Colon (tissue), 2 donors: ENCODE measurements at regions not wholly inside any gene's neighbourhood (a gene's known extent, or its start where the extent isn't known, plus 50 kb on each side); places are given as distances from the start of the nearest gene placed in this dataset.
A peak's percentile ranks its signal among the peaks of the same experiment; 100 is the strongest.

ENCODE experiments used
- FAIRE-seq: peaks from 2 replicates; lab custom pipeline; 2012; peaks lifted over from hg19 to GRCh38; lab: Jason Lieb, UNC
- donor health status: control.
- donor health status: control.

DNA sequence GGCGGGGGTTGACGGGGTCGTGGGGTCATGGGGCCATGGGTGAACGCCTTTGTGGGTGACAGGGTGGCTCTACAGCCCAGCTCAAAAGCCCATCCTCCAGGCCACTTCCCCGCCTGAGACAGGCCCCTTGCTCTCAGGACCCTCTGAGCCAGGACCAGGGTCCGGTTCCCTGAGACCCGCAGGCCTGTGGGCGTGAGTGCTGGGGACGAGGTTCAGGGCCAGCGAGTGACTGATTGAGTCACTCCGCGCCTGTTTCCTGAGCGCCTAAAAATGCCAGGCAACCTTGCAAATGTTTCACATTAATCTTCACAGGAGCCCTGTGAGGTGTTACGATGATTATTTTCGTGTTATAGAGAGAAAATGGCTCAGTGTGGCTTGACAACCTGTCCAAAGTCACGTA, 97.8 kb downstream of the ZNF674 start:
- FAIRE-seq: no peak

DNA sequence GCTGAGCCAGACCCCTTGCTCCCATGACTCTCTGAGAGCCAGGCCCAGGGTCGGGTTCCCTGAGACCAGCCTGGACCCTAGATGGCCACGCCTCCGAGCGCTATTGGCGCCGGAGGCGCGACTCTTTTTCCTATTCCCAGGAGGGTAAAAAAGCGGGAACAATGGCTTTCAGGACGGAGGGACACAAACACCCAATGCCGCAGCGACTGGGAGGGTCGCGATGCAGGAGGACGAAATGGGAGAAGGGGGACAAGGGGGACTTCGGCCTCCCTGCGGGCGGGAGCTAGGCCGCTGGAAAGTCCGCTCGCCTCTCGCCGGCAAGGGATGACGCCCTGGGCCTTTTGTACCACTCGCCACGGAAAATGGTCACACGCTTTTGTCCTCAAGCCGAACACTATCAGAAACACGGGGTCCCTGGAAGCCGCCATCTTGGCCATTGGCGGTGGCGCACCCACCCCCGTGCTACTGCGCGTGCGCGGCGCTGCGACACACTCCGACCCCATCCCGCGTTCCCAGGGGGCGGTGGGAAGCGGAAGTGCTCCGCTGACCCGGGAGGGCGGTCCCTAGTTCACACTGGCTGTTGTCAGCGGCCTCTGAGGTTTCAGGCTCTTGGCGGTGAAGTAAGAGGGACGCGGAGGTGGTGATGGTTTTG, 98.4 kb downstream of the ZNF674 start:
- no peak for FAIRE-seq

DNA sequence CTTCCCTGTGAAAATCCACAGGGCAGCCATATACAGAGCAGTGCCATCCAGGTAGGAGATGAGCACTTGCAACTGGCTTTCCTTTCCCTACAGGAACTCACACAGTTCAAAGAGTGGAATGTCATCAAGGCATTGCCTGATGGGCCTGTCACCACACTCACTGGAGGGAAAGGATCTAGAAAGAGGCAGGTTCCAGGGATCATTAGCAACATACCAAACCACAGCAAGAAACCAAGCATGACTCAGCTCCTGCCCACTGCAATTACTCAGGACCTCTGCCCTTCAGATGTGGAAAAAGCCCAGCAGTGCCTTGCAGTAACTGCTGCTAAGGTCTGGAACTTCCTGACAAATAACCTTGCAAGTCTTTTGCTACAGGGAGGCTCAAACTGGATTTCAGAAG, 101.2 kb downstream of the ZNF674 start:
- no peak for FAIRE-seq

GRCh38 chrX:46436744-46437143, 108.5 kb downstream of the ZNF674 start:
- FAIRE-seq: no peak

GRCh38 chrX:46433892-46434291, 111.3 kb downstream of the ZNF674 start:
- FAIRE-seq: no peak

DNA sequence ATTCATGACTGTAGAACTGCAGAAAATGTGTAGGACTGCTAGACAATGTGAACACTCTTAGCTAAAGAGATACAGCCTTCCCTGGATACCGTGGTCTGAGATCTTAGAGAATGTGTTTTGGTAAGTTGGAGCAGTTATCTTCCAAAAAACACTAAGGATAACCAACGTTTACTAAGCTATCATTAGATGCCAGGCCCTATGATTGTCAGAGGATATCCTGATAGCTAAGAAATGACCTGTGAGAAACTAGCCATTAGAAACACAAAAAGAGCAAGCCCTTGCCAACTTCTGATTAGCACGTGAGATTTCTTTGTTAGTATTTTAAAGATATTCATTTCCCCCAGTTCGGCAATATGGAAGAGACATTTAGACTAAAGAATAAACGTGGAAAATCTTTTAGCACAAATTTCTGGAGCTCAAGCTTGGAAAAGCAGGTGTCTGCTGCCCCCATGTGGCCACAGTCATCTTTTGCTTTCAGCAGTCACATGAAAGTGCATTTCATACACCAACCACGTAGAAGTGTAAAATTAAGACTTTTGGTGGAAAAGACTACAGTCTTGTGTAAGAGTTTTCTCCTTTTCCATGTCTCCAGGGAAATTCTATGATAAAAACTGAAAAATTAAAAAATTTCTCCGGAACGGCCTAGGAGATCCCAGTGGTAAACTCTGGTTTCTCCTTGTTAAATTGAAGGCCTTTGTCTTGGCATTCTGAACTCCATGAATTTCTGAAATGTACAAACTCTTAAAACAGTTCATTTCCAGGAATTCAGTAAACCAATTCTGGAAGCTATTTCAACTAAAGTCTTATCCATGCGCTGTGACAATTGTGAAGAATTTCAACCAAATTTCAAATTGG, 136.4 kb downstream of the ZNF674 start:
- no peak for FAIRE-seq

GRCh38 chrX:46407753-46408130, 137.5 kb downstream of the ZNF674 start:
- FAIRE-seq: no peak

DNA sequence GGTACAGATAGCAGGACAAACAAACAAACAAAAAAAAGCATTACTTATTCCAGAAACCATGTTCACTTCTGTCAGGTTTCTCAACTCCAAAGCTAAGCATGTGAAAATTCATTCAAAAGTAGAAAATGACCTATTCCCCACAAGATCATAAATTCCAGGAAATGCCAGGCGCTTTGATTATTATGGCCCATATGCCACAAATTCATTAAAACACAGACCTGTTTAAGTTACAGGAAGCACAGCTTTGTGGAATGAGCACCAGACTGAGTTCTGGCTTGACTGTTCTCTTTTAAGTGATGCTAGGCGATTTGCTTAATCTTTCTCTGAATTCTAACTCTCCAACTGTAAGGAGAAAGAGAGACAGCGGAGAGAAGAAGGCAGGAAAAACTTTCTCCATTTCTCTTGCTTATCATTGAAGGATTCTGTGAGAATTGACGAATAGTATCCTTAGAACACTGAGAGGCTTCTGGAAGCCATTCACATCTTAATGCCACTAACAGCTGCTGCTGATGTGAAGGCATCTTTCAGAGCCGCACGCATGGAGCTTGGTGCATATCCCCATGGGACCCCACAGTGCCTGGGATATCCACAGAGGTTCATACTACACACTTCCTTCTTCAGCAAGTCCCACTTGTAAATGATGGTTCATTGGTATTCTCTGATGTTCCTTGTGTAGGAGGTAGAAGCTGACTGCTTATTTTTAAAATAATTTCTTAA, 138.0 kb downstream of the ZNF674 start:
- no peak for FAIRE-seq

DNA sequence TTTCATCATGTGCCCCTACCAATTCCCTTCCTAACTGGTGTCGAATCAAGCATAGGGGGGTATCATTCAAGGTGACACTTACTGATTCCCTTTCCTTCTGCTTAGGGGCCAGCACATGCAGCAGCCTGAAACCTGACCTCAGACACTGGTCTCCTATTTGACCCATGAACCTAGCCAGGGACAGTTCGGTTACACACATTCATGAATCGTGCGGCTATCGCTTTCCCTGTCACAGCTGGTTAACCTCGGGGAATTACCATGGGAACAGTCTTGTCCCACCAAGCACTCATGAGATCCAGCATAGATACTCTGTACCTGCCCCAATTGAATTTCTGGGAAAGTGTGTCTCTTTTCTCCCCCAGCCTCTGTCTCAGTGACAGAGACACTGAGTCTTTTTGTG, 140.4 kb downstream of the ZNF674 start:
- FAIRE-seq: no peak

DNA sequence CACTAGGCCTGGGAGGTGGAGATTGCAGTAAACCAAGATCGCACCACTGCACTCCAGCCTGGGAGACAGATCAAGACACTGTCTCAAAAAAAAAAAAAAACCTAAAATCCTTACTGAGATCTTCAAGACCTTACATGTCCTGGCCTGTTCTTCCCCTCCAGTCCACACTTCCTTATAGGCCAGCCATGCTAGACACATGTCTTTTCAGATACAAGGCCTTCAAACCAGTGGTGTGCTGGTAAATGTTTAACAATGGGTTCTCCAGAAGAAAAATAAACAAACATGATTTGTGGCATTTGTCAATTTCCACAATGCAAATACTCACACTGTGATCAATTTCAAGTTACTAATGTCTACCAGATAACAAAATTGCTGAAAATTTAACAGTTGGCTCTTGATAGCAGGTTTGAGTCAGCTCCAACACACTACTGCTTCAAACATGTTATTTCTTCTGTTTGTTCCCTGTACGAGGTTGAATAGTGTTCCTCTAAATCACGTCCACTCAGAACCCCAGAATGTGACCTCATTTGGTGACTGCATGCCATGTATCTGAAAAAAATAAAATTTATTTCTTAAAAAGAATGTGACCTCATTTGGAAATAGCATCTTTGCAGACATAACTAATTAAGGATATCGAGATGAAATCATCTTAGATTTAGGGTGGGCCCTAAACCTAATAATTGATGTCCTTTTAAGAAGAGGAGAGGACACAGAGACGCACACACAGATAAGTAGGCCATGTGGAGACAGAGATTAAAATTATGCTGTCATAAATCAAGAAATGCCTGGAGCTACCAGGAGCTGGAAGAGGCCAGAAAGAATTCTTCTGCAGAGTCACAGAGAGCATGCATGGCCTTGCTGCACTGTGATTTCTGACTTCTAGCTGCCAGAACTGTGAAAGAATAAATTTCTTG, 144.4 kb downstream of the ZNF674 start:
- FAIRE-seq: no peak

DNA sequence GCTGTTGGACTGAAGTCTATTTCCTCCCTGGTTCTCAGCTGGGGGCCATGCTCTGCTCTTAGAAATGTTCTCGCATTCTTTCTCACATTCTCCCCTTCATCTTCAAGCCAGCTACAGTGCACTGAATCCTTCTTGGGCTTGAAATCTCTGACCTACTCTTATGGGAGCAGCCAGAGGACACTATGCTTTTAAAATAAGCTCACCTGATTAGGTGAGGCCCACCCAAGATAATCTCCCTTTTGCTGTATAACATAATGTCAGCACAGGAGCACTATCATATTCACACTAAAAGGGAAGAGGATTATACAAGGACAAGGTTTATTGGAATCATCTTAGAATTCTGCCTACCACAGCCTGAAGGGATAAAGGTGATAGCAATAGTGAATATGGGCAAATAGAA, 146.3 kb downstream of the ZNF674 start:
- FAIRE-seq: no peak

GRCh38 chrX:46398126-46398525, 147.1 kb downstream of the ZNF674 start:
- FAIRE-seq: no peak

- no peak for FAIRE-seq
Measured at GRCh38 chrX:46386511-46386910, 158.7 kb downstream of the ZNF674 start.

DNA sequence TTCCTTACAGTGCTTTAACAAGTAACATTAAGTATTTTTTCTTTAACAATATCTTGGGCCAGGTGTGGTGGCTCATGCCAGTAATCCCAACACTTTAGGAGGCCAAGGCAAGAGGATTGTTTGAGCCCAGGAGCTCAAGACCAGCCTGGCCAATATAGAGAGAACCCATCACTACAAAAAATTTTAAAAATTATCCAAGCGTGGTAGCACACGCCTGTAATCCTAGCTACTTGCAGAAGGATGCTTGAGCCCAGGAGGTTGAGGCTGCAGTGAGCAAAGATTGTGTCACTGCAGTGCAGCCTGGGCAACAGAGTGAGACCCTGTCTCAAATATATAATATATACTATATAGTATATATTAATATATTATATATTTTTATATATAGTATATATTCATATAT, 162.2 kb downstream of the ZNF674 start:
- no peak for FAIRE-seq

DNA sequence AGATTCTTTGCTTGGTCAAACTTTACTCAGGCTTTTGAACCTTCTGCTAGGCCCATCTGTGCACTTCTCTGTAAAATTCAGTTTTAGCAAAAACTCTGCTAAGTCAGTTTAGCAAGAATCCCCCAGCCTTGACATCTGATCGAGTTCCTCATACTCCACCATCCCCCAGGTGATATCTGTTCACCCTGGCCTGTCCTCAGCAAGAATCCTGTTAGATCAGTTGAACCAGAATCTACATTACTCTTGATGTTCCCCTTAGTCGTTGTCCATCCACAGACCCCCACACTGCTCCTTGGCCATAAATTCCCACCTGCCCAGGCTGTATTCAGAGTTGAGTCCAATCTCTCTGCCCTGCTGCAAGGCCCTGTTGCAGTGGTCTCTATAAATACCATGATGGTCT, 162.6 kb downstream of the ZNF674 start:
- no peak for FAIRE-seq

- no peak for FAIRE-seq
Measured at GRCh38 chrX:46381630-46382029, 163.6 kb downstream of the ZNF674 start.

DNA sequence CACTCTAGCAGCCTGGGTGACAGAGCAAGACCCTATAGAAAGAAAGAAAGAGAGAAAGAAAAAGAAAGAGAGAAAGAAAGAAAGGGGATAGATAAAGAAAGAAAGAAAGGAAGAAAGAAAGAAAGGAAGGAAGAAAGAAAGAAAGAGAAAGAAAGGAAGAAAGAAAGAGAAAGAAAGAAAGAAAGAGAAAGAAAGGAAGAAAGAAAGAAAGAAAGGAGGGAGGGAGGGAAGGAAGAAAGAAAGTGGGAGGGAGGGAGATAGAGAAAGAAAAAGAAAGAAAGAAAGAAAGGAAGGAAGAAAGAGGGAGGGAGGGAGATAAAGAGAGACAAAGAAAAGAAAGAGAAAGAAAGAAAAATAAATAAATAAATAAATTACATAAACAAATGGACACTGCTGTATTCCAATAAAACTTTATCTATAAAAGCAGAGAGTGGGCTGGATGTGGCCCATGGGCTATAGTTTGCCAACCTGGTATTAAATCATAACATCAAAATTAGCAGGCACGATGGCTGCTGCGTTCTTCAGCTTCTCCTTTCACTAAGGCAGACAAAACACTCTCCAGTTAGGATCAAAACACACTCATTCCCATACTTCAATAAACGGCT, 165.0 kb downstream of the ZNF674 start:
- FAIRE-seq: no peak

GRCh38 chrX:46376246-46376885, 168.9 kb downstream of the ZNF674 start:
- no peak for FAIRE-seq

DNA sequence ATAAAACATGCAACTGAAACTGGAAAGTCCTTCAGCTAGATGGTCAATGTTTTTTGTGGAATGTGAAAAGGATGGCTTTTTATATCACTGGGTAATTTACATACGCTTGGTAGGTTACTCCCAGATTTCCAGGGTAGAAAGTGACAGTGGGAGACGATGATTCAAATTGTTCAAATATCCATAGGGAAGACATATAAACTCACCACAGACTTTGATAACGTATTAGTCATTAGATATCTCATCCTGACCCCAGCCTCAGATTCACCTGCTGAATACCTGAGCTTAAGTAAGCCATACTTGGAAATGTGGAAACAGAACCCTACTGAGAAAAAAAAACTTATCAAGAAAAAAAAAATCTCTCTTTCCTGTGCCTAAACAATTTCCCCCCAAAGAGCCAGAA, 169.4 kb downstream of the ZNF674 start:
- no peak for FAIRE-seq

GRCh38 chrX:46374371-46374770, 170.8 kb downstream of the ZNF674 start:
- FAIRE-seq: peak; percentile 55

- peak; percentile 88 for FAIRE-seq
Measured at GRCh38 chrX:46367491-46367890, 177.7 kb downstream of the ZNF674 start.
